OCI-LY3 (cell line): ENCODE measurements at regions not wholly inside any gene's neighbourhood (a gene's known extent, or its start where the extent isn't known, plus 50 kb on each side); places are given as distances from the start of the nearest gene placed in this dataset.

Source experiments
- EZH2phosphoT487 ChIP-seq: fragments of 200-600 bp; shearing (Covaris generic); IDR thresholded peaks from 2 replicates; pipeline ENCODE4 v1.6.1; 2018; ENCODE audit warnings: antibody characterized with exemption, mixed run types, low read depth
- TF ChIP-seq, protein P1 (sequence below): fragments of 200-600, 300-600 bp; sonication (generic); IDR thresholded peaks from 2 replicates; pipeline ENCODE4 v1.5.1; 2014; ENCODE audit warnings: antibody characterized with exemption, low read length, low read depth

- TF ChIP-seq, protein P1, sequence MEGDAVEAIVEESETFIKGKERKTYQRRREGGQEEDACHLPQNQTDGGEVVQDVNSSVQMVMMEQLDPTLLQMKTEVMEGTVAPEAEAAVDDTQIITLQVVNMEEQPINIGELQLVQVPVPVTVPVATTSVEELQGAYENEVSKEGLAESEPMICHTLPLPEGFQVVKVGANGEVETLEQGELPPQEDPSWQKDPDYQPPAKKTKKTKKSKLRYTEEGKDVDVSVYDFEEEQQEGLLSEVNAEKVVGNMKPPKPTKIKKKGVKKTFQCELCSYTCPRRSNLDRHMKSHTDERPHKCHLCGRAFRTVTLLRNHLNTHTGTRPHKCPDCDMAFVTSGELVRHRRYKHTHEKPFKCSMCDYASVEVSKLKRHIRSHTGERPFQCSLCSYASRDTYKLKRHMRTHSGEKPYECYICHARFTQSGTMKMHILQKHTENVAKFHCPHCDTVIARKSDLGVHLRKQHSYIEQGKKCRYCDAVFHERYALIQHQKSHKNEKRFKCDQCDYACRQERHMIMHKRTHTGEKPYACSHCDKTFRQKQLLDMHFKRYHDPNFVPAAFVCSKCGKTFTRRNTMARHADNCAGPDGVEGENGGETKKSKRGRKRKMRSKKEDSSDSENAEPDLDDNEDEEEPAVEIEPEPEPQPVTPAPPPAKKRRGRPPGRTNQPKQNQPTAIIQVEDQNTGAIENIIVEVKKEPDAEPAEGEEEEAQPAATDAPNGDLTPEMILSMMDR = no peak
- TF ChIP-seq EZH2phosphoT487 = no peak
Measured at GRCh38 chr20:24406251-24406650, 63.2 kb upstream of the SYNDIG1 start.
